Testis (tissue), 2 donors: ENCODE measurements at regions not wholly inside any gene's neighbourhood (a gene's known extent, or its start where the extent isn't known, plus 50 kb on each side); places are given as distances from the start of the nearest gene placed in this dataset.
"Not testable (repeated sequence)": the region's sequence is repeated elsewhere in the genome, so short reads cannot be mapped to it uniquely, and the experiment has no call there.

ENCODE experiments used
- DNase-seq: peaks from one replicate; pipeline ENCODE4 v3.0.0-alpha.2; 2019
- H3K27ac ChIP-seq, 2 donors: fragments of 200-600 bp; sonication (generic); one replicate each; pipeline ENCODE4 v1.5.1; 2019
- H3K27me3 ChIP-seq: fragments of 200-600 bp; sonication (generic); one replicate; pipeline ENCODE4 v1.5.1; 2019
- H3K36me3 ChIP-seq: fragments of 200-600 bp; sonication (generic); one replicate; pipeline ENCODE4 v1.5.1; 2017; ENCODE audit warnings: low read depth; ENCODE audit errors: missing control alignments
- H3K4me1 ChIP-seq: fragments of 200-600 bp; sonication (generic); one replicate; pipeline ENCODE4 v1.5.1; 2019
- H3K4me3 ChIP-seq, 2 donors: fragments of 200-600 bp; sonication (generic); one replicate each; pipeline ENCODE4 v1.5.1; 2017 to 2019
- H3K9me3 ChIP-seq: fragments of 200-600 bp; sonication (generic); one replicate; pipeline ENCODE4 v1.5.1; 2017
- WGBS, 2 donors: methylation state at CpG; one replicate each; pipeline ENCODE4 v1.1.5; 2018; 5-methylcytosine and 5-hydroxymethylcytosine counted together
- intact Hi-C: fragments of 100-400 bp; cut with DNase I; formaldehyde crosslinking; loops from one replicate; pipeline ENCODE4 v1.15.1; 2023; ENCODE audit warnings: low total_unique reads

- no CpG with 5 or more reads among the region's 5 CpGs for WGBS, 2 donors
- H3K4me3 ChIP-seq, H3K36me3 ChIP-seq, H3K27ac ChIP-seq, H3K4me1 ChIP-seq, H3K27me3 ChIP-seq, H3K9me3 ChIP-seq, DNase-seq, intact Hi-C loops: not testable (repeated sequence)
These were observed 4545.7 kb upstream of the TPTE start for GRCh38 chr21:5975719-5976118.

DNA sequence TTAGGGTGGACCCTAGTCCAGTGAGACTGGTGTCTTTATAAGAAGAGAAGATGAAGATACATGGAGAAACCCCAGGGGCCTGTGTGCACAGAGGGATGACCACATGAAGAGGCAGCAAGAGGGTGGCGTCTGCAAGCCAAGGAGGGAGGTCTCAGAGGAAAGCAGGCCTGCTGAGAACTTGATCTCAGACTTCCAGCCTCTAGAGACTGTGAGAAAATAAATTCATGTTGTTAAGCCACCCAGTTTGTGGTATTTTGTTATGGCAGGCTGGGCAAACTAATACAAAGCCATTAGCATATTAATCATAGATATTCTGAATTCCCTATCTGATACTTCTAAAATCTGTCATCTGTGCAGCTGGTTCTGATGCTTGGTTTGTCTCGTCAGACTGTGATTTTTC lies 4523.8 kb upstream of the TPTE start:
- H3K4me3 ChIP-seq, DNase-seq, H3K9me3 ChIP-seq, H3K27me3 ChIP-seq, H3K4me1 ChIP-seq, intact Hi-C loops, H3K27ac ChIP-seq, H3K36me3 ChIP-seq: not testable (repeated sequence)
- WGBS, 2 donors: no CpG with 5 or more reads among the region's 2 CpGs

DNA sequence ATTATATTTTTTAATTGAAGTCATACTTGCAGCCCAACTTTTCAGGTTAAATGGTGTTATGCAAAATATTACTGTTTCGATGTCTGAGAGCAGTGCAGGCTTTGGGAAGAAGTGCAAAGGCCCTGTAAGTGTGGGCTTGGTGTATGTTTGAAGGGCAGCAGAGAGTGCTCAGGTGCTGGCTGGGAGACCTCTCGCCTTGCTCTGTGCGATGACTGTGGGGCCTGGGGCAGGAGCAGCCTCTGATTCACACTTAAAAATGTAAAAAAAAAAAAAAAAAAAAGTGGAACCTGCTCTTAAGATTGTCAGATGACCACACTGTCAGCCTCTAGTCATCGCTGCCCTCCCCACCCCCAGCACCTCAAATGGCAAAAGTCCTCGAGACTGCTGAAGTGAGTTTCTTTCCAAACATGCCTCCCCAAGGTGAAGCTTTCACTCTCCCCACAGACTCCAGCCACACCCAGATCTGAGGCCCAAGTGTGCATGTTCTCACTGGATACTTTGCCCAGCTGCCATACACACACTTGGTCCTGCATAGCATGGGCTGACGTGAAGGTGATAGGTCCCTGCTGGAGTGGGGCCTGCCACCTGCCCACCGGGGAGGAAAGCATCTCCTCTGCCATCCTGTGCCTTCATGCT lies 4505.8 kb upstream of the TPTE start:
- intact Hi-C loops, H3K27ac ChIP-seq, H3K4me3 ChIP-seq, H3K9me3 ChIP-seq, H3K36me3 ChIP-seq, H3K4me1 ChIP-seq, H3K27me3 ChIP-seq, DNase-seq: not testable (repeated sequence)
- WGBS, 2 donors: no CpG with 5 or more reads among the region's 7 CpGs

DNA sequence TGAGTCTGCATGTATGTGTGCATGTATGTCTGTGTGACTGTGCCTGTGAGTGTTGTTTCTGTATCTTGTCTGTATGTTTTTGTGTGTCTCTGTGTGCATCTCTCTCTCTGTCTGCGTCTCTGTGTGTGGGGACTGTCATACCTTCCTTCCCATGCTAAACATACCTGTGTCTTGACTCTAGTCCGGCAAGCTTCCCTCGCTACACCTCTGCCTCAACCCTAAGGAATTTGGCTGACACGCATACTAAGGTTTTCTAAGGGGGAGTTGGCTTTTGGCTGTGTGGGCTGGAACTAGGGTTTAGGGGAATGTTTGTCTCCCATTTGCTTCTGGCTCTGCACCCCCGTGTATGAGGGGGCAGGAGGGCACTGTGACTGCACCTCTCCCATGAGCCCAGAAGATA lies 4500.9 kb upstream of the TPTE start:
- H3K4me1 ChIP-seq, H3K27ac ChIP-seq, H3K4me3 ChIP-seq, H3K9me3 ChIP-seq, intact Hi-C loops, H3K27me3 ChIP-seq, DNase-seq, H3K36me3 ChIP-seq: not testable (repeated sequence)
- no CpG with 5 or more reads among the region's 5 CpGs for WGBS, 2 donors

- WGBS, 2 donors: no CpG with 5 or more reads among the region's 10 CpGs
- intact Hi-C loops, DNase-seq: not testable (repeated sequence)
These were observed 4500.2 kb upstream of the TPTE start for GRCh38 chr21:6020953-6021716.

GRCh38 chr21:6021717-6022270 lies 4499.6 kb upstream of the TPTE start:
- DNase-seq: not testable (repeated sequence)

More at GRCh38 chr21:6020953-6021716, 4500.2 kb upstream of the TPTE start:
- not testable (repeated sequence) for H3K27ac ChIP-seq, H3K4me3 ChIP-seq, H3K27me3 ChIP-seq, H3K9me3 ChIP-seq, H3K4me1 ChIP-seq, H3K36me3 ChIP-seq

GRCh38 chr21:6023331-6023730 lies 4498.1 kb upstream of the TPTE start:
- H3K36me3 ChIP-seq, H3K9me3 ChIP-seq, H3K4me3 ChIP-seq, DNase-seq, intact Hi-C loops, H3K27ac ChIP-seq, H3K4me1 ChIP-seq, H3K27me3 ChIP-seq: not testable (repeated sequence)
- WGBS, 2 donors: no CpG with 5 or more reads among the region's 3 CpGs

More at GRCh38 chr21:6021717-6022270, 4499.6 kb upstream of the TPTE start:
- H3K27me3 ChIP-seq, H3K4me1 ChIP-seq, H3K36me3 ChIP-seq, H3K27ac ChIP-seq, H3K4me3 ChIP-seq, intact Hi-C loops, H3K9me3 ChIP-seq: not testable (repeated sequence)
- WGBS, 2 donors: no CpG with 5 or more reads among the region's 4 CpGs

DNA sequence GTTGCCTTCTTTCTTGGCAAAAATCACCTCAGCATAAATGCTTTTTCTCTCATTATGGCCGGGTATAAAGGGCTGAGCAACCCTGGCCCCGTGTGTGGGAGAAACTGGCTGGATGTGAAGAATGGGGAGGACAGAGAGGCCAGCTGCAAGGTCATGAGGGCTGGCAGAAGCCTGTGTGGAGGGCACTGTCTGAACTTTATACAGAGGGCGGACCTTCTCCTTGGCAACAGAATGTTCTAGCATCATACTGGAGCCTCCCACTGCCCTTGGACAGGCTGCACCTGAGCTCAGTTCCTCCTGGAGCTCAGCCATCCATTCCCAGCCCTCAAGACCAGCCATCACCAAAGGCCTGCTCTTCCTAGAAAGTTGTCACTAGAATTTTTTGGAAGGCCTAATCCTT lies 4496.2 kb upstream of the TPTE start:
- H3K27ac ChIP-seq, H3K4me1 ChIP-seq, H3K4me3 ChIP-seq, DNase-seq, H3K27me3 ChIP-seq, intact Hi-C loops, H3K9me3 ChIP-seq, H3K36me3 ChIP-seq: not testable (repeated sequence)
- no CpG with 5 or more reads among the region's 3 CpGs for WGBS, 2 donors

- H3K36me3 ChIP-seq, H3K27ac ChIP-seq, DNase-seq, H3K9me3 ChIP-seq, H3K27me3 ChIP-seq, H3K4me1 ChIP-seq, intact Hi-C loops, H3K4me3 ChIP-seq: not testable (repeated sequence)
- no CpG with 5 or more reads among the region's 3 CpGs for whole genome bisulfite sequencing, 2 donors
These were observed 4493.9 kb upstream of the TPTE start for GRCh38 chr21:6027497-6027896.

DNA sequence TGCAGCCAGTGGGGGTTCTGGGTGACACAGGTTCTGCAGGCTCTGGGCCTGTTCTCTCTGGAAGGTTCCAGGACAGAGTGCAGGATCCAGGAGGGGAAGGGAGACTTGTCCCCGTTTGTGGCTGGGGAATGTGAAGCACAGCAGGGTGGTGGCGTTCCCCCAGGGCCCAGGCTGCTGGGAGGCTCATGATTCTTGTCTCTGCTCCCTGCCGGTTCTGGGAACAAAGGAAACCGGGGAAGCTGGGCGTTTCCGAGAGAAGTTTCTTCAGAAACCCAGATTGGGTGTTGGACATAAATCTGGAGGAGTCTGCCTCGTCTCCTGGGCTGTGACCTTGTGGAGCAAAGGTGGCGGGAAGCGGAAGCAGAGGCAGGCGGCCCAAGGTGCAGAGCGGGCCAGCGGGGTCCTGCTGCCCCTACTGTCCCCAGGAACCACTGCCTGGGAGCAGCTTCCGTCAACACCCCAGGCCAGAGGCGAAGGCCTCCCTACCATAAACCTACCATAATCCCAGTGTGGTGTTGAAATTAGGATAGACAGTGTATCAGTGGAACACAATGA lies 4487.2 kb upstream of the TPTE start:
- H3K4me1 ChIP-seq, DNase-seq, H3K9me3 ChIP-seq, intact Hi-C loops, H3K36me3 ChIP-seq, H3K27ac ChIP-seq, H3K27me3 ChIP-seq, H3K4me3 ChIP-seq: not testable (repeated sequence)
- no CpG with 5 or more reads among the region's 14 CpGs for WGBS, 2 donors

DNA sequence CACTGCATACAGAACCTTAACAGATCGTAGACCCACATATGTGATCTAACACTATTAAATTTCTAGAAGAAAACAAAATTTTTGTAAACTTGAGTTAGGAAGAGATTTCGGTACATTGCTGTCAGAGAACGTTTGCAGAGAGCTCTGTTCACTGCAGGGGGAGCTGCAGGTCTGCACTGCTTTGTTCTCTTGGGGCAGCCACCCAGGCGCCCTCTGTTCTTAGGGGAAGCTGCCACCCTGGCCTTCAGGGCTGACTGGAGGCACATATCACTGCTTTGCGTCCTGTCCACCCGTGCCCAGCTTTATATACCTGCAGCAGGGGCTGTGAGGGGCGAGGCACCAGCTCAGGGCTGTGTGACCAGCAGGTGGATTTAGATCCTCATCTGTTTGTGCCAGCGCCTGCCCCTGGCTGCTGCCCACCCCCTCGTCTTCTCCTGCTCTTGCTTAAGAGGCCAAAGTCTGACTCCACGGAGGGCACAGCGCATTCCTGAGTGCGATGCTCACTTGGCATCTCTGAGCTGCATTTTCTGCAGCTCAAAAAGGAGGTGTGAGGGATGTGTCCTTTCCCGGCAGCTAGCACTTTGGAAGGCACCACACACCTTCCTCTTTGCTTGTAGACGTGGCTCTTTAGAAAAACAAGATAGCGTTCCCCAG lies 4486.4 kb upstream of the TPTE start:
- H3K27me3 ChIP-seq, DNase-seq, intact Hi-C loops, H3K4me1 ChIP-seq, H3K36me3 ChIP-seq, H3K27ac ChIP-seq, H3K9me3 ChIP-seq, H3K4me3 ChIP-seq: not testable (repeated sequence)
- no CpG with 5 or more reads among the region's 15 CpGs for WGBS, 2 donors
